GM18507 (cell line): ENCODE measurements at regions not wholly inside any gene's neighbourhood (a gene's known extent, or its start where the extent isn't known, plus 50 kb on each side); places are given as distances from the start of the nearest gene placed in this dataset.
"Not testable (repeated sequence)": the region's sequence is repeated elsewhere in the genome, so short reads cannot be mapped to it uniquely, and the experiment has no call there.

Experiments
- DNase-seq: peaks from one replicate; pipeline ENCODE4 v3.0.0; 2011; ENCODE audit warnings: low read depth; ENCODE audit not compliant: insufficient read length; ENCODE audit errors: extremely low spot score
- FAIRE-seq: peaks from 2 replicates; lab custom pipeline; 2011; peaks lifted over from hg19 to GRCh38; lab: Jason Lieb, UNC

DNA sequence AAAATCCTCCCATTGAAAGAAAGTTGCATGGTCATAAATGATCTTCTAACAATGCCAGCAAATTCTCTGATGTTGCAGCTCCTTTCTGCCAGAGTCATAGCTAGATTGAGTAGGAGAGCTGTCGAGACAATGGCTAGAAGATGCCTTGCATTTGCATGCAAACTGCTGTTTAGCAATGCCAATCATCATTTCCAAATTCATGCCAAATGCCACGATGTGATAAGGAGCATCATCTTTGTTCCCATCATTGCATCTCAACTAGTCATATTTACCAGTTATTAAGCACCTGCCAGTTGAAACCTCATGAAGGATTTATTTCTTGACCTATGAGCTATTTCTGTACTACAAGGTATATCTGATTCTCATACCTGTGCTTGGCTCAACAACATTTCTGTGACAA, 246.4 kb upstream of the PIK3R1 start:
- FAIRE-seq (no peak), DNase-seq (no peak)

- DNase-seq (no peak), FAIRE-seq (no peak)
Measured at GRCh38 chr5:67966712-67967111, 248.8 kb upstream of the PIK3R1 start.

GRCh38 chr5:67964619-67965018, 250.9 kb upstream of the PIK3R1 start:
- FAIRE-seq, result no peak
- DNase-seq, result no peak

DNA sequence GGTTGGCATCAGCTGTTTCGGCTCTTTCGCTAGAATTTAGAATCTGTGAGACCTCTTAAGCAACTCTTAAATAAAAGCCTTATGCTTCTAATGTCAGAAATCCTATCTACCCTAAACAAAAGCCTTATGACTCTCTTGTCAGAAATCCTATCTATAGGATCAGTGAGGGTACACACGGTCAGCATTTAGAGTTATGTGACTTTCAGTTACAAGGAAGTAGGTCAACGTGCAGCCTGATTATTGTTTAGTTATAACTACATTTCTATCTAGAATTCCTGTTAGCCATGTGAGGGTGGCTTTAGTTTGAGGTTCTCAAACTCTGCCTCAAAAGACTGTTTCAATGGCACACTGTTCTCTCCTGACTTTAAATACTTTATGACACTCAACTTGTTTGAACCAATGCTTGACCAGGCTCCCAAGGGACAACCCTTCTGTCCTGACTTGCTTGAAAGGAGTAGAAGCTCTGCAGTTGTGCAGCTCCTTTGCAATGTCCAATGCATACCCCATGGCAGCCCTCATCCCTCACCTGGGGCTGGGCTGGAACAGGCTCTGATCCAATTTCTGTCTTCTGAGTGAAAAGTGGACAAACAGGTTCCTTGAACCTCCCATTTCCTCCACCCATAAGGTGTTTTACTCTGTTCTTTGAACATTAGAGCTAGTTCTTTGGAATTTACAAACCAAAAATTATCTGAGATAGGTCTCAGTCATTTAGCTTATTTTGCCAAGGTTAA, 251.6 kb upstream of the PIK3R1 start:
- no peak for DNase-seq
- no peak for FAIRE-seq

DNA sequence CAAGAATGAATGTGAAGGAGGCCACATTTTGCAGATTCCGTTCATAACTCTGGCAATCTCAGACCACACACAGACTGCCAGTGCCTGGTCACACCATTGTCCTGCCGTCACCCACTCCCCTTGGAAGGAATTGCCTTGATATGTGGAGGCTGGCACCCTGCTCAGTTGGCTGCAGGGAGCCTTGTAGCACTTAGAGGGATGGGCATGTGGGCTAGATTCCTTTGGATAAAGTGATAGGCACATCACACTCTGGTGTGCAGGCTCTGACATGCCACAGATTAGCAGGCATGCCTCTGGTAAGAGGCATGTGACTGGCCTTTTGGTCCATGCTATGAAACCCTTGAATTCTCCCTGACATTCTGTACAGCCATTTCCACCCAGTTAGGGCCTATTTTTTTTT, 254.6 kb upstream of the PIK3R1 start:
- FAIRE-seq (no peak), DNase-seq (no peak)

DNA sequence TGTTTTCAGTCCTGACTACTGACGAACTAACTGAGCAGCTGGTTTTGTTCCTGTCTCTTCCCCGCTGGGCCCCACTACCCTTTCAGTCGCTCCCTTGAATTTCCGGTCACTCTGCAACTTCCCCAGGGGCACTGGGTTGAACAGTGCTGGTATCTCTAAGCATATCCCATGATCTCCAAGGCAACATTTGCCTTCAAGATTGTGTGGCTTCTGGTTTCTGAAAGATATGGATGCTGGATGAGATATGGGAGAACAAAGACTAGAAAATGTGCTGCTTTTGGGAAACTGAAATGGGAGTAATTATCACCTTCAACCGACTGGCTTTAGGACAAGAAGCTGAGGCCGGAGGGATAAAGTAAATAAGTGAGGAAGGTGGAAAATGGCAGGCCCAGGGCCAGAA, 258.2 kb upstream of the PIK3R1 start:
- DNase-seq (no peak), FAIRE-seq (no peak)

- DNase-seq, result no peak
- FAIRE-seq, result no peak
Measured at GRCh38 chr5:67954351-67954750, 261.2 kb upstream of the PIK3R1 start.

DNA sequence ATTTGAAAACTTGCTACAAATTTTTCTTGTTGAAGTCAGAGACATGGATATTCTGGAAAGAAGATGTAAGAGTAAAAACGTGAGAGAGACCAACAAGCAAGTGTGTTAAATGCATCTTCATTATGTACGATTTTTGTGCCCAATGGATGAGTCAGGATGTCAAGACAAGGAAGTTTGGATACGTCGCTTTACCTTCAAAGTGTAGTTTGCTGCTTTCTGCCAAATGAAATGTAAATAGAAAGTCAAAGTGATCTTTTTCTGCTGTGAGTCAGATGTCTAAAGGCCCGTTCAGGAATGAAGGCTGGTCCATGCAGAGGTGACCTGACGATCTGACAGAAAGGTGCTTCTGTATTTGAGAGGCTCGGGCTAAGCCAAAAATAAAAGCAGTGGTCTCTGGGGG, 273.1 kb upstream of the PIK3R1 start:
- FAIRE-seq, result no peak

DNA sequence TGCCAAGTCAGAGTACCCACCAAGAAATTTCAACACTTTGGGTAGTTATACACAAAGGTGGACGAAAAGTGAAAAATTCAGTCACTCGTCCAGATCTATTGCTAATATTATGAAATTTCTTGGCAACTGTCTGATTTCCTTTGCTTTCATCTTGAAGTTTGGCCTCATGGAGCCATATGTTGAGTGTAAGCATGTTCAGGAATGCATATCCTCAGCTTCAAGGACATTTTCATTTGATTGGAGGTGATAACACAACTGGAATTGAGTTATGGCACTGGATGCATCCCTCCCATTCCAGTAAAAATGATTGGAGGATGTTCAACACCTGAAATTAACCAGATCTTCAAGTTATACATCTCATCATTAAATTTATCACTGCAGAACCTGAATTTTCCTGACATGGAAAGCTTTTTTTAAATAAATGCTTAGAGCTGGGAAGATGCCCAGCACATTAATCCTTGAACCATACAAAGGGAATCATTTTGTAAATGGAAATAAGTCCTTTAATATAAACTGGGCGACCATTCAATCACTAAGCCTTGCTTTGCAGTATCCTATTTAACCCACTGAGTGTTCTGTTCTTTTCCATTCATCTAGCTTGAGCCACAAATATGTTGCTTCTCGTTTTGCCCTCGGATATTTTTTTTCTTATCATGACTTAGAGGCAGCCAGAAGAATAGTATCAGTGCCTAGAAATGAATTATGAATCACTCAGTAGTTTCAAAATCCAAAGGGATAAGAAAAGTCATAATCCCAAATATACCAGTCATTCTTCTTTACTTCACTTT, 273.7 kb upstream of the PIK3R1 start:
- FAIRE-seq (no peak), DNase-seq (no peak)

More for the DNA sequence above, 273.1 kb upstream of the PIK3R1 start:
- no peak for DNase-seq

DNA sequence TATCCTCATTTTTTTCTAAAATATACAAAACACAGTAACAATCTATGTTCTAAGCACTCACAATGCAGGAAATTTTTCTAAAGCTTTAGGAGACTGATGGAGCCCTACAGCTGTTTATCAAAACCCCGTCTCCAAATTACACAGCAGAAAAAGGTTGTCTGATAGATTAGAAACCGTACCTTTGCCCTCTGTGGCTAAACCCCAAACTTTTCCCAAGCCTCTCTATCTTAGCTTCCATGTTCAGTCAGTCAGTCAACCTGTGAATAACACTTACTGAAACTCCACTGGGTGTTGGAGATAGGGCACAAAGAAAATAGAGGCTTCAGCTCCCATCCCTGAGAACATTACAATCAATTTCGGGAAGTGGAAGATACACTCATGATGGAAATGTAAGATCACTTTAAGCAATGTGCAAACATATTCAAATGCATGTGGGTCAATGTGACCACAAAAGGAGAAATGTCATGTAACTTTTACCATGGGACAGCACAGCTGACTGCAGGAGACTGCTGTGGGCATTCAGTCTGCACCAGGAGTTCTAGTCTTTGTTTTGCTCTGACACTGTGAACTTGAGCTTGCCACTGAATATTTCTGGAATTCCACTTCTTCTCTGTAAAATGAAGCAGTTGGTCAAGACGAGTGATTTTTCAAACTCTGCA, 279.5 kb upstream of the PIK3R1 start:
- DNase-seq (no peak), FAIRE-seq (no peak)

DNA sequence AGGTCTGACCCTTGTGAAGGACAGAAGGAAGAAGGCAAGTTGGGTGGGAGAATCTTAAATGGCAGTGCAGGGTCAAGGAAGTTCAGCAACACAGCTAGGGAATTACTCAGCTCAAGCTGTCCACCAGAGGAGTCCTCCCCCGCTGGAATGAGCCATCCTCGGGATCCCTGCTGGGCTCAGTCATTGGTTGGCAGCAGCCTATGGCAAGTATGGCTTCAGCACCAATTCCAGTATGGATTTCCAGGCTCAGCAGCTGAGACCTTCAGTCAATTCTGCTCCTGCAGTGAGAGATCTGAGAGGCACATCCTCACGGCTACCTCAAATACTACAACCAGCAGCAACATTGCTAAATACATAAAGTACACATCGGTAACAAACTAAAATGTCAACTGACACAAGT, 280.6 kb upstream of the PIK3R1 start:
- FAIRE-seq (no peak), DNase-seq (no peak)

GRCh38 chr5:67925511-67925910, 290.0 kb upstream of the PIK3R1 start:
- FAIRE-seq (no peak), DNase-seq (no peak)

DNA sequence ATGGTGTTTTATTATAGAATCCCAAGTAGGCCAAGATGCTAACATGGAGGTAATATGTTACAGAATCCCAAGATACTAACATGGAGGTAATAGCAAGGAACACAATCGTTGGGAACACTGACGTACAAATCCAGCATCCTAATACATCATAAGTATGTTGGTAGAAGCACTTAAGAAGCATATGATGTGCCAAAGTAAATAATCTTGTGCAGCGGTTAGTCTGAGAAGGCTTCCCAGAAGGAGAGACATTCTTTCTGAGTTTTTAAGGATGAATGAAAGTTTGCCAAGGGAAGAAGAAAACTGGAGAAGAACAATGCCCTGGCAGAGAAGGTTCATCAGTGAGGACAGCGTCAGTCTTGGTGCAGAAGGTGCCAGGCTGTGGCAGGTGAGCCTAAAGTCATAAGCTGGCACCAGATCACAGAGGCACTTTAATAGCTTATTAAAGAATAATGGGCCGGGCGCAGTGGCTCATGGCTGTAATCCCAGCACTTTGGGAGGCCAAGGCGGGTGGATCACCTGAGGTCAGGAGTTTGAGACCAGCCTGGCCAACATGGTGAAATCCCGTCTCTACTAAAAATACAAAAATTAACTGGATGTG, 294.5 kb upstream of the PIK3R1 start:
- DNase-seq (no peak), FAIRE-seq (peak; percentile 36)

- DNase-seq, FAIRE-seq: not testable (repeated sequence)
Measured at GRCh38 chr5:67919532-67919931, 296.0 kb upstream of the PIK3R1 start.

DNA sequence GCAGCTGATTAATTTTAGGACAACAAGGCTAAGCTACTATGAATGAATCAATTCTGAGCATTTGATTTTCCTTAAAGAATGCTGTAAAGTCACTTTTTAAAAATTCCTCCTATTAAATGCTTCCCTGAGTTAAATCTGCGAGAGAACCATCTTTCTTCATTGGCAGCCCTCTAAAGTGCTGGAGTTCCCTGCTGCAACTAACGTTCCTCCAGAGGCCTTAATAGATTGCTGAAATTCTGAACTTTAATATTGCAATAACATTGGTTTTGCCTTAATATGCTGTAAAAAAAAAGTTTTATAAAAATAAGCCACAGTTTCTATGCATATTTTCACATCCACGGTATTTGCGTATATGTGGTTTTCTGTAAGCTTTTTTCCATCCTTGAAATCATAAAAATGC, 298.0 kb upstream of the PIK3R1 start:
- DNase-seq (no peak), FAIRE-seq (no peak)

- DNase-seq, result no peak
- no peak for FAIRE-seq
Measured at GRCh38 chr5:67910546-67910945, 305.0 kb upstream of the PIK3R1 start.

- FAIRE-seq (no peak), DNase-seq (no peak)
Measured at GRCh38 chr5:67908126-67908765, 307.3 kb upstream of the PIK3R1 start.

DNA sequence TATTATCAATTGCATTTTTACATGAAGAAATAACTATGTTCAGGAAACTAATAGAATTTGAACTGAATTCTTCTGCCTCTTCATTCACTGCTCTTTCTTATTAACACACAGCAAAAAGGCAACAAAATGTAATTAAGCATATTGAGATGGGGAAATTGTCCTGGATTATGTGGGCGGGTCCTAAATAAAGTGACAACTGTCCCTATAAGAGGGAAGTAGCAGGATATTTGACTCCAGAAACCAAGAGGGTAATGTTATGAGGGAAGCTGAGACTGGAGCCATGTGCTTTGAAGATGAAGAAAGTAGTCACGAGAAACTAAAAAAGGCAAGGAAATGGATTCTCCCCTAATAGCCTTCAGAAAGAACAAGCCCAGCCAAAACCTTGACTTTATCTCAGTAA, 311.2 kb upstream of the PIK3R1 start:
- FAIRE-seq (no peak), DNase-seq (no peak)

DNA sequence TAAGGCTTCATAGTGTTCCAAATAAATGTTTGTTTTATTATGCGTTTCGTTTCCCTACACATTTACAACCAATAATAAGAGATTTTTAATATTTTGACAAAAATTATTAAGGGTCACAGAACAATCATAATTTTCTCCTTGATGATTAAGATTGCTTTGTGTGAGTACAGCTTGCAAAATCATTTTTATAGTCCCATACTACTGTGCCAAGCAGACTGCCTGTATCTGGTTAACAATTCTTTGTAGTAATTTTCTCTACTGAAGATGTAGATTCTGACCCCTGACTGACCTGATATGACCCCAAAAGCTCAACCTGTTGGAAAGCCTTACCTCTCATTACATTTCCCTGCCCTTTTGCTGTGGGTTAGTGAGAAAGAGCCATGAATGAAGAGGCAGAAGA, 311.9 kb upstream of the PIK3R1 start:
- FAIRE-seq (no peak), DNase-seq (no peak)

- FAIRE-seq (no peak), DNase-seq (no peak)
Measured at GRCh38 chr5:67903121-67903520, 312.4 kb upstream of the PIK3R1 start.
